Bronchial epithelial cell (primary cell): ENCODE measurements at regions not wholly inside any gene's neighbourhood (a gene's known extent, or its start where the extent isn't known, plus 50 kb on each side); places are given as distances from the start of the nearest gene placed in this dataset.

Experiments used
- DNase-seq: peaks from one replicate; pipeline ENCODE4 v3.0.0-alpha.2; 2010; ENCODE audit warnings: low read depth
- FAIRE-seq: peaks from 2 replicates; lab custom pipeline; 2011; peaks lifted over from hg19 to GRCh38; lab: Jason Lieb, UNC
- H3K27me3 ChIP-seq: 2 replicates; pipeline ENCODE4 v1.5.1; 2011; ENCODE audit warnings: low read length; ENCODE audit not compliant: control insufficient read depth, insufficient read depth
- H3K36me3 ChIP-seq: 2 replicates; pipeline ENCODE4 v1.5.1; 2011; ENCODE audit warnings: low read length; ENCODE audit not compliant: control insufficient read depth, insufficient read depth
- H3K4me3 ChIP-seq: 2 replicates; pipeline ENCODE4 v1.5.1; 2011; ENCODE audit warnings: mild to moderate bottlenecking, low read depth, low read length, control low read depth
- TF ChIP-seq, protein P1 (sequence below): IDR thresholded peaks from 2 replicates; pipeline ENCODE4 v1.5.1; 2011; ENCODE audit warnings: mild to moderate bottlenecking, moderate library complexity, low read length, control low read depth, inconsistent platforms; ENCODE audit not compliant: insufficient read depth, severe bottlenecking

- Histone ChIP-seq H3K27me3 (no peaks in the 10 kb centered on the region), H3K4me3 (no peak overlapping the region), H3K36me3 (no peaks in the 10 kb centered on the region)
- TF ChIP-seq, protein P1, sequence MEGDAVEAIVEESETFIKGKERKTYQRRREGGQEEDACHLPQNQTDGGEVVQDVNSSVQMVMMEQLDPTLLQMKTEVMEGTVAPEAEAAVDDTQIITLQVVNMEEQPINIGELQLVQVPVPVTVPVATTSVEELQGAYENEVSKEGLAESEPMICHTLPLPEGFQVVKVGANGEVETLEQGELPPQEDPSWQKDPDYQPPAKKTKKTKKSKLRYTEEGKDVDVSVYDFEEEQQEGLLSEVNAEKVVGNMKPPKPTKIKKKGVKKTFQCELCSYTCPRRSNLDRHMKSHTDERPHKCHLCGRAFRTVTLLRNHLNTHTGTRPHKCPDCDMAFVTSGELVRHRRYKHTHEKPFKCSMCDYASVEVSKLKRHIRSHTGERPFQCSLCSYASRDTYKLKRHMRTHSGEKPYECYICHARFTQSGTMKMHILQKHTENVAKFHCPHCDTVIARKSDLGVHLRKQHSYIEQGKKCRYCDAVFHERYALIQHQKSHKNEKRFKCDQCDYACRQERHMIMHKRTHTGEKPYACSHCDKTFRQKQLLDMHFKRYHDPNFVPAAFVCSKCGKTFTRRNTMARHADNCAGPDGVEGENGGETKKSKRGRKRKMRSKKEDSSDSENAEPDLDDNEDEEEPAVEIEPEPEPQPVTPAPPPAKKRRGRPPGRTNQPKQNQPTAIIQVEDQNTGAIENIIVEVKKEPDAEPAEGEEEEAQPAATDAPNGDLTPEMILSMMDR = no peak
- DNase-seq (no peak), FAIRE-seq (no peak)
Observed at GRCh38 chr9:124205686-124206352, 51.9 kb upstream of the NEK6 start.

- Histone ChIP-seq H3K36me3 (no peaks in the 10 kb centered on the region), H3K27me3 (no peaks in the 10 kb centered on the region), H3K4me3 (no peak overlapping the region)
- FAIRE-seq (no peak), DNase-seq (no peak)
- TF ChIP-seq, protein P1 = no peak
Observed at GRCh38 chr9:124206391-124206790, 51.4 kb upstream of the NEK6 start.
